Heart right ventricle (tissue), 16 donors: ENCODE measurements at regions not wholly inside any gene's neighbourhood (a gene's known extent, or its start where the extent isn't known, plus 50 kb on each side); places are given as distances from the start of the nearest gene placed in this dataset.

Experiments used
- ATAC-seq, 8 donors: fragments of 200-7000 bp; cut with Tn5 transposase; one replicate each; pipeline ENCODE4 v1.9.1; 2020; ENCODE audit warnings: mild to moderate bottlenecking in 8 of 8, moderate library complexity in 8 of 8, moderate number of reproducible peaks in 1 of 8
- DNase-seq, 2 donors: peaks; one replicate each; pipeline ENCODE4 v3.0.0-alpha.2; 2020
- H3K27ac ChIP-seq, 10 donors: fragments of 200-600 bp; sonication (generic) in 2 of 10; one replicate each; pipeline versions ENCODE4 v1.5.0 to v1.8.0; 2020 to 2022; ENCODE audit warnings: mild to moderate bottlenecking in 3 of 10
- H3K27me3 ChIP-seq, 7 donors: fragments of 200-600 bp; one replicate each; pipeline ENCODE4 v1.8.0; 2021 to 2022; ENCODE audit warnings: mild to moderate bottlenecking in 2 of 7
- H3K36me3 ChIP-seq, 9 donors: fragments of 200-600 bp; sonication (generic) in 1 of 9; one replicate each; pipeline versions ENCODE4 v1.5.0 to v1.8.0; 2020 to 2022; ENCODE audit warnings: mild to moderate bottlenecking in 2 of 9
- H3K4me1 ChIP-seq, 9 donors: fragments of 200-600 bp; sonication (generic) in 1 of 9; one replicate each; pipeline versions ENCODE4 v1.5.0 to v1.8.0; 2020 to 2022; ENCODE audit warnings: mild to moderate bottlenecking in 4 of 9
- H3K4me3 ChIP-seq, 10 donors: fragments of 200-600 bp; sonication (generic) in 2 of 10; one replicate each; pipeline versions ENCODE4 v1.5.0 to v1.8.0; 2020 to 2022; ENCODE audit warnings: mild to moderate bottlenecking in 7 of 10, moderate library complexity in 2 of 10
- H3K9me3 ChIP-seq, 11 donors: fragments of 200-600 bp in 10 of 11; sonication (generic) in 2 of 11; one replicate each; pipeline versions ENCODE4 v1.5.0 to v1.8.0; 2013 to 2022; ENCODE audit warnings: mild to moderate bottlenecking in 2 of 11, control low read depth in 1 of 11, moderate library complexity in 1 of 11
- WGBS, 2 donors: extraction: QIAGEN DNeasy Blood & Tissue Kit; methylation state at CpG; one replicate each; pipeline ENCODE4 v1.1.7; 2013; ENCODE audit warnings: inconsistent platforms in 1 of 2; 5-methylcytosine and 5-hydroxymethylcytosine counted together
- intact Hi-C, 10 donors: fragments of 100-400 bp; cut with DNase I; formaldehyde crosslinking; loops; one replicate each; pipeline versions ENCODE4 v1.11.1 to v1.14.2; 2022
- TF ChIP-seq, protein P1 (sequence below), 9 donors: fragments of 200-600 bp; sonication (generic) in 2 of 9; IDR thresholded peaks; one replicate each; pipeline versions ENCODE4 v1.5.0 to v1.8.0; 2021 to 2022; ENCODE audit warnings: antibody characterized with exemption in 9 of 9, mild to moderate bottlenecking in 5 of 9, moderate library complexity in 1 of 9
- donor health status: Arrhythmogenic right ventricular cardiomyopathy.
- donor health status: ischemic (EF 13 %, LVEDD 7.1; RV severe dilation, severe dysfunction).
- donor health status: healthy with polysubstance abuse.
- donor health status: DM: no; HTN: yes; CAD: no.
- donor health status: DM: no; HTN: no; CAD: no.
- donor health status: ischemic (EF 25% LVEDD 6.9; RV normal size, moderate dysfunction).
- donor health status: ischemic (EF 25% LVEDD 5.7; RV mildly dilated, moderate dysfunction).
- donor health status: healthy.
- donor health status: DM: yes; HTN: yes; CAD: no.
- donor health status: Ischemic cardiomyopathy.
- donor health status: ischemic (EF 35%, LVEDD 5.7; RV mildly dilated, moderate dysfunction).
- donor health status: nonischemic (EF 11% LVEDD 7.7; RV severe dilation, severe dysfunction).
- donor health status: DM: yes; HTN: yes; CAD: no.
- donor health status: PGD.
- donor health status: ischemic (EF 29% LVEDD 5.4; RV normal size, mild dysfunction).
- donor health status: nonischemic (EF 23%, LVEDD 6.1; RV moderate dilation, normal function).

DNA sequence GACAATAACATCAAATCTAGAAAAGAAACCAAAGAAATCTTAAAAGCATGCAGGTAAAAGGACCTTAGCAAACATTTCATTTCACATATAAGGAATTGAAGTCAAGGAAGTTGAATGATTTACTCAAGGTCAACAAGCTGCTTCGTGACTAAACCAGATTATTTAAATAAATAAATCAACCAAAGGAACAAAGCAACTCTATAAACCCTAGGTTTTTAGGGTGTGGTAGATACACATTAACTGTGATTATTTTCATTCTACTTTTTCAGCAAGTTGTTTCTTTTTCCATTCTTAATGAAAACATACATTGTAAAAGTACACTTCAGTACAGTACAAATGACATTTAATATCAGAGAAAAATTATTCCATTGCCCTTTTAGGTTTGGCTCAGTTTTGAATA lies 382.0 kb upstream of the STEAP1 start:
- ATAC-seq (no peak), DNase-seq (no peak)
- Histone ChIP-seq H3K27me3 (no peaks in the 10 kb centered on the region), H3K4me3 (no peak overlapping the region), H3K27ac (no peak overlapping the region), H3K4me1 (no peaks in the 10 kb centered on the region), H3K9me3 (peaks cover 0 to 3% (median 0%) of the 10 kb centered on the region in 11 donors), H3K36me3 (no peaks in the 10 kb centered on the region)
- TF ChIP-seq, protein P1, sequence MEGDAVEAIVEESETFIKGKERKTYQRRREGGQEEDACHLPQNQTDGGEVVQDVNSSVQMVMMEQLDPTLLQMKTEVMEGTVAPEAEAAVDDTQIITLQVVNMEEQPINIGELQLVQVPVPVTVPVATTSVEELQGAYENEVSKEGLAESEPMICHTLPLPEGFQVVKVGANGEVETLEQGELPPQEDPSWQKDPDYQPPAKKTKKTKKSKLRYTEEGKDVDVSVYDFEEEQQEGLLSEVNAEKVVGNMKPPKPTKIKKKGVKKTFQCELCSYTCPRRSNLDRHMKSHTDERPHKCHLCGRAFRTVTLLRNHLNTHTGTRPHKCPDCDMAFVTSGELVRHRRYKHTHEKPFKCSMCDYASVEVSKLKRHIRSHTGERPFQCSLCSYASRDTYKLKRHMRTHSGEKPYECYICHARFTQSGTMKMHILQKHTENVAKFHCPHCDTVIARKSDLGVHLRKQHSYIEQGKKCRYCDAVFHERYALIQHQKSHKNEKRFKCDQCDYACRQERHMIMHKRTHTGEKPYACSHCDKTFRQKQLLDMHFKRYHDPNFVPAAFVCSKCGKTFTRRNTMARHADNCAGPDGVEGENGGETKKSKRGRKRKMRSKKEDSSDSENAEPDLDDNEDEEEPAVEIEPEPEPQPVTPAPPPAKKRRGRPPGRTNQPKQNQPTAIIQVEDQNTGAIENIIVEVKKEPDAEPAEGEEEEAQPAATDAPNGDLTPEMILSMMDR (IDR thresholded peaks at IDR 0.05): no peak
- 26 to 49% methylated on average over 1 of the region's 1 CpG for WGBS, 2 donors
- intact Hi-C loops: no loop called here

DNA sequence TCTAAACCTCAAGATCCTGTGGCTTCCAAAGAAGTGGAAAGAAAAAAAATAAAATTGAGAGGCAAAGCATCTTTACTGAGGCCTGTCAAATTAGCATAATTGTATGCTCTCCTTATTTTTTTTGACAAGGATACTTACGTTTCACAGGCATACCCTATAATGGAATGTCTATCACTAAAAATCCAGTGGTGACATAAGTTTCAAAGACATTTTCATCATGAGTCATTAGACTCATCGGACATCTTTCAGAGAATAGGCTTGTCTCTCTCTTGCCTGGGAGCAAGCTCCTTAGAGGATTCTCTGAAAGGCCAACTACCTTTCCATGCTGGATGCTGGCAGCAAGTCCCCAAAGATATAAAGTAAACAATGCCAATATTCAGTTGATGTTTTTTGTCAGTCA lies 380.7 kb upstream of the STEAP1 start:
- TF ChIP-seq, protein P1 (IDR thresholded peaks at IDR 0.05): no peak
- intact Hi-C loops: no loop called here
- H3K36me3 ChIP-seq: no peaks in the 10 kb centered on the region
- no peak overlapping the region for H3K4me3 ChIP-seq
- H3K27me3 ChIP-seq: no peaks in the 10 kb centered on the region
- H3K27ac ChIP-seq: no peak overlapping the region
- no peak for ATAC-seq
- DNase-seq: no peak
- no peaks in the 10 kb centered on the region for H3K4me1 ChIP-seq
- WGBS, 2 donors: 67% methylated on average over 2 of the region's 2 CpGs
- no peaks in the 10 kb centered on the region for H3K9me3 ChIP-seq

DNA sequence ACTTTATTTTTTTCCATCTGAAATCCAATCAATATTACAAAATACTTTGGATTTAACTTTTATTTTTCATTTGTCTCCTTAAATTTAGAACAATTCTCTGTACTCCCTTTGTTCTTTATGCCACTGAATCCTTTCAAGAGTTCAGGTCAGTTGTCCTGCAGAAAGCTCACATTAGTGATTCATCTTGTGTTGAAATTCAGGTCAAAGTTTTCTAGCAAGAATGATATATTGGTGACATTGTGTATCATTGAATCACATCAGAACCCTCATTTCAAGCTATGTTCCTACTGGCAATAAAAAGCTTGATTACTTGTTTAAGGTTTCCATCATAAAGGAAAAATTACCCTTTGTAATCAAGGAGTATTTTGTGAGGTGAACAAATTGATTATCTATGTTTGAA lies 378.8 kb upstream of the STEAP1 start:
- Histone ChIP-seq H3K27ac (no peak overlapping the region), H3K36me3 (no peaks in the 10 kb centered on the region), H3K4me1 (no peaks in the 10 kb centered on the region), H3K27me3 (no peaks in the 10 kb centered on the region), H3K4me3 (no peak overlapping the region), H3K9me3 (peaks cover 0 to under 1% (median 0%) of the 10 kb centered on the region in 11 donors)
- ATAC-seq: no peak
- TF ChIP-seq, protein P1 (IDR thresholded peaks at IDR 0.05): no peak
- intact Hi-C loops: no loop called here
- no peak for DNase-seq

DNA sequence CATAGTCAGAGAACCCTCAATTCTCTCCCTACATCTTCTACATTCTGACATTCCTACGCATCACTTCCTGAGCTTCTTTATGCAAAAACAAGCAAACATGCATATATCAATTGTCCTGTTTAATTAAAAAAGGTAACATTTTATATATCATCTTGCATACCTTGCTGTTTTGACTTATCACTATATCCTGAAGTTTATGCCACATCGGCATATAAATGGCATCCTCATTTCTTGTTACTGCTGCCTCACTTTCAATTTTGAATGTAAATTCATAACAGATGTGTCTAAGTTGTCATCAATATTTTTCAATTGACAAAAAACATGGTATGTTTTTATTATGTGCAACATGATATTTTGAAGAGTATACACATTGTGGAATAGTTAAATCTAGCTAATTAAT lies 377.3 kb upstream of the STEAP1 start:
- Histone ChIP-seq H3K4me1 (no peaks in the 10 kb centered on the region), H3K36me3 (no peaks in the 10 kb centered on the region), H3K9me3 (peaks cover 0 to 3% (median 0%) of the 10 kb centered on the region in 11 donors), H3K4me3 (no peak overlapping the region), H3K27me3 (no peaks in the 10 kb centered on the region), H3K27ac (no peak overlapping the region)
- 92 to 93% methylated on average over 2 of the region's 2 CpGs for WGBS, 2 donors
- TF ChIP-seq, protein P1 (IDR thresholded peaks at IDR 0.05): no peak
- ATAC-seq (no peak), DNase-seq (no peak)
- intact Hi-C loops: no loop called here

DNA sequence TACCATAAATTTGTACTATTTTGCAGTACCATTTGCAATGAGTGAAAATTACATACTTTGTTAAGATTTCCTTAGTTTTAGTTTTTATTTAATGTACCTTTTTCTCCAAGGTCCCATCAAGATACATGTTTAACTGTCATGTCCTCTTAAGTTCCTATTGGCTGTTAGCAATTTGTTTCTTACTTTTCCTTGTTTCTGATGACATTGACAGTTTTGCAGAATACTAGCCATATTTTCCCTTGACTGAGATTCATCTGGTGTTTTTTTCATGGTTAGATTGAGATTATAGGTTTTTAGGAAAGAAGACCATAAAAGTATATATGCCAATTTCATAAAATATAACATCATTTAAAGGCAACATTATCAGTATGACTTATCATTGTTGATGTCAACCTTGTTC lies 376.8 kb upstream of the STEAP1 start:
- H3K4me1 ChIP-seq: no peaks in the 10 kb centered on the region
- intact Hi-C loops: no loop called here
- no peaks in the 10 kb centered on the region for H3K36me3 ChIP-seq
- peaks cover 0 to 3% (median 0%) of the 10 kb centered on the region in 11 donors for H3K9me3 ChIP-seq
- H3K27ac ChIP-seq: no peak overlapping the region
- no peak overlapping the region for H3K4me3 ChIP-seq
- no peak for DNase-seq
- no peaks in the 10 kb centered on the region for H3K27me3 ChIP-seq
- TF ChIP-seq, protein P1 (IDR thresholded peaks at IDR 0.05): no peak
- no peak for ATAC-seq
